Spleen (tissue), 7 donors: ENCODE measurements at regions not wholly inside any gene's neighbourhood (a gene's known extent, or its start where the extent isn't known, plus 50 kb on each side); places are given as distances from the start of the nearest gene placed in this dataset.
"Not testable (repeated sequence)": the region's sequence is repeated elsewhere in the genome, so short reads cannot be mapped to it uniquely, and the experiment has no call there.

Experiments
- POLR2AphosphoS5 ChIP-seq, 3 donors: sonication (generic); formaldehyde crosslinking; IDR thresholded peaks; one replicate each; pipeline ENCODE4 v1.5.1; 2017; ENCODE audit warnings: antibody characterized with exemption in 3 of 3
- TF ChIP-seq, protein P1 (sequence below), 11 experiments: fragments of 200-600 bp in 7 of 11; fragments of 450-650 bp in 4 of 11; sonication (generic) in 4 of 11; IDR thresholded peaks in 8 of 11; conservative IDR thresholded peaks in 3 of 11; 1 replicate in 7 of 11; 2 replicates in 4 of 11; pipeline versions ENCODE4 v1.4.0 to v1.8.0; 2016 to 2021; ENCODE audit warnings: antibody characterized with exemption in 11 of 11, inconsistent platforms in 4 of 11, mild to moderate bottlenecking in 1 of 11
- donor health status: DM: no; HTN: no; CAD: no; lungs with moderate emphysema.
- donor health status: DM: no; HTN: no; CAD: no.
- donor health status: DM: no; HTN: no; CAD: no.

DNA sequence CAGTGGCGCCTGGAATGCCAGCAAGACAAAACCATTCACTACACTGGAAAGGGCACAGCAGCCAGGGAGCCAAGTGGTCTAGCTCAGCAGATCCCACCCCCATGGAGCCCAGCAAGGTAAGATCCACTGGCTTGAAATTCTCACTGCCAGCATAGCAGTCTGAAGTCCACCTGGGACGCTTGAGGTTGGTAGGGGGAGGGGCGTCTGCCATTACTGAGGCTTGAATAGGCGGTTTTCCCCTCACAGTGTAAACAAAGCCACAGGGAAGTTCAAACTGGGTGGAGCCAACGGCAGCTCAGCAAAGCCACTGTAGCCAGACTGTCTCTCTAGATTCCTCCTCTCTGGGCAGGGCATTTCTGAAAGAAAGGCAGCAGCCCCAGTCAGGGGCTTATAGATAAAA is 133.0 kb upstream of the DDX53 start:
- TF ChIP-seq, protein P1, sequence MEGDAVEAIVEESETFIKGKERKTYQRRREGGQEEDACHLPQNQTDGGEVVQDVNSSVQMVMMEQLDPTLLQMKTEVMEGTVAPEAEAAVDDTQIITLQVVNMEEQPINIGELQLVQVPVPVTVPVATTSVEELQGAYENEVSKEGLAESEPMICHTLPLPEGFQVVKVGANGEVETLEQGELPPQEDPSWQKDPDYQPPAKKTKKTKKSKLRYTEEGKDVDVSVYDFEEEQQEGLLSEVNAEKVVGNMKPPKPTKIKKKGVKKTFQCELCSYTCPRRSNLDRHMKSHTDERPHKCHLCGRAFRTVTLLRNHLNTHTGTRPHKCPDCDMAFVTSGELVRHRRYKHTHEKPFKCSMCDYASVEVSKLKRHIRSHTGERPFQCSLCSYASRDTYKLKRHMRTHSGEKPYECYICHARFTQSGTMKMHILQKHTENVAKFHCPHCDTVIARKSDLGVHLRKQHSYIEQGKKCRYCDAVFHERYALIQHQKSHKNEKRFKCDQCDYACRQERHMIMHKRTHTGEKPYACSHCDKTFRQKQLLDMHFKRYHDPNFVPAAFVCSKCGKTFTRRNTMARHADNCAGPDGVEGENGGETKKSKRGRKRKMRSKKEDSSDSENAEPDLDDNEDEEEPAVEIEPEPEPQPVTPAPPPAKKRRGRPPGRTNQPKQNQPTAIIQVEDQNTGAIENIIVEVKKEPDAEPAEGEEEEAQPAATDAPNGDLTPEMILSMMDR (IDR thresholded peaks at IDR 0.05 in 8 of 11, conservative IDR thresholded peaks at IDR 0.05 in 3 of 11): not testable (repeated sequence)
- not testable (repeated sequence) for TF ChIP-seq POLR2AphosphoS5 (IDR thresholded peaks at IDR 0.05)
